AG04450 (cell line): ENCODE measurements at regions not wholly inside any gene's neighbourhood (a gene's known extent, or its start where the extent isn't known, plus 50 kb on each side); places are given as distances from the start of the nearest gene placed in this dataset.

ENCODE experiments used
- CTCF ChIA-PET: fragments of 300-600, 350-600 bp; formaldehyde crosslinking; extraction: SDS; loops from one replicate; lab custom pipeline; 2022; ENCODE audit warnings: antibody characterized with exemption, inconsistent platforms; lab: Charles Lee
- POLR2A ChIA-PET: fragments of 350-600 bp; formaldehyde crosslinking; extraction: SDS; loops from one replicate; lab custom pipeline; 2021; ENCODE audit warnings: antibody characterized with exemption, inconsistent platforms; lab: Yijun Ruan, JAX
- DNase-seq: peaks from one replicate; pipeline ENCODE4 v3.0.0-alpha.2; 2011; ENCODE audit warnings: low read depth, low spot score
- H3K27ac ChIP-seq: one replicate; pipeline ENCODE4 v1.5.1; 2012; ENCODE audit warnings: low read depth, low read length, control low read depth
- H3K27me3 ChIP-seq: one replicate; pipeline ENCODE4 v1.6.0; 2012; ENCODE audit warnings: low read length; ENCODE audit not compliant: control insufficient read depth, insufficient read depth
- H3K4me3 ChIP-seq: 2 replicates; pipeline ENCODE4 v1.5.1; 2011; ENCODE audit warnings: mild to moderate bottlenecking, low read depth, low read length, control low read depth
- H3K9me3 ChIP-seq: 2 replicates; pipeline ENCODE4 v1.5.1; 2012; ENCODE audit warnings: low read length; ENCODE audit not compliant: control insufficient read depth, insufficient read depth
- TF ChIP-seq, protein P1 (sequence below): IDR thresholded peaks from 2 replicates; pipeline ENCODE4 v1.5.1; 2011; ENCODE audit warnings: low read depth, low read length, control low read depth, inconsistent platforms

DNA sequence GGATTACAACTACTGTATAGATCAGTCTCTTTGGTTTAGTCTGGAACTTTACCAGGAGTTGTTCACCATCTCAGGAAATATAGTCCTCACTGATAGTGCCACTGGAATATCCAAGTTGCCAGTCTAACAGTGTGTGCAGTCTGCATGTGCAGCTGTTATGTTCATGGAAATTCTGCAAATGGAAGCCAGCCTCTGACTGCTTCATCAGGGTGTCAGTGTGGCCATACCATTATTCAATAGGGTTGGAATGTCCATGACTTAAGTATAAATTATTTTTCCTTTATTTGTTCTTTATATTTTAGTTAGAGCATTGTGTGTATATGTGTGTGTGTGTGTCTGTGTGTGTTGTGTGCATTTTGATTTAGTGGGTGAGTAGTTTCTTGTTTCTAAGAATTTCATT lies 51.8 kb downstream of the C11orf96 start:
- CTCF ChIA-PET: no interaction called here
- Histone ChIP-seq H3K4me3 (no peak overlapping the region), H3K27me3 (peaks cover 12% of the 10 kb centered on the region), H3K27ac (no peak overlapping the region), H3K9me3 (no peaks in the 10 kb centered on the region)
- TF ChIP-seq, protein P1, sequence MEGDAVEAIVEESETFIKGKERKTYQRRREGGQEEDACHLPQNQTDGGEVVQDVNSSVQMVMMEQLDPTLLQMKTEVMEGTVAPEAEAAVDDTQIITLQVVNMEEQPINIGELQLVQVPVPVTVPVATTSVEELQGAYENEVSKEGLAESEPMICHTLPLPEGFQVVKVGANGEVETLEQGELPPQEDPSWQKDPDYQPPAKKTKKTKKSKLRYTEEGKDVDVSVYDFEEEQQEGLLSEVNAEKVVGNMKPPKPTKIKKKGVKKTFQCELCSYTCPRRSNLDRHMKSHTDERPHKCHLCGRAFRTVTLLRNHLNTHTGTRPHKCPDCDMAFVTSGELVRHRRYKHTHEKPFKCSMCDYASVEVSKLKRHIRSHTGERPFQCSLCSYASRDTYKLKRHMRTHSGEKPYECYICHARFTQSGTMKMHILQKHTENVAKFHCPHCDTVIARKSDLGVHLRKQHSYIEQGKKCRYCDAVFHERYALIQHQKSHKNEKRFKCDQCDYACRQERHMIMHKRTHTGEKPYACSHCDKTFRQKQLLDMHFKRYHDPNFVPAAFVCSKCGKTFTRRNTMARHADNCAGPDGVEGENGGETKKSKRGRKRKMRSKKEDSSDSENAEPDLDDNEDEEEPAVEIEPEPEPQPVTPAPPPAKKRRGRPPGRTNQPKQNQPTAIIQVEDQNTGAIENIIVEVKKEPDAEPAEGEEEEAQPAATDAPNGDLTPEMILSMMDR: no peak
- no peak for DNase-seq
- POLR2A ChIA-PET: no interaction called here

- DNase-seq: no peak
- TF ChIP-seq, protein P1: no peak
- Histone ChIP-seq H3K27ac (no peak overlapping the region), H3K4me3 (no peak overlapping the region), H3K9me3 (no peaks in the 10 kb centered on the region), H3K27me3 (peaks cover 15% of the 10 kb centered on the region)
- POLR2A ChIA-PET: no interaction called here
- CTCF ChIA-PET: no interaction called here
Observed at GRCh38 chr11:43996318-43996717, 51.5 kb upstream of the ACCSL start.

DNA sequence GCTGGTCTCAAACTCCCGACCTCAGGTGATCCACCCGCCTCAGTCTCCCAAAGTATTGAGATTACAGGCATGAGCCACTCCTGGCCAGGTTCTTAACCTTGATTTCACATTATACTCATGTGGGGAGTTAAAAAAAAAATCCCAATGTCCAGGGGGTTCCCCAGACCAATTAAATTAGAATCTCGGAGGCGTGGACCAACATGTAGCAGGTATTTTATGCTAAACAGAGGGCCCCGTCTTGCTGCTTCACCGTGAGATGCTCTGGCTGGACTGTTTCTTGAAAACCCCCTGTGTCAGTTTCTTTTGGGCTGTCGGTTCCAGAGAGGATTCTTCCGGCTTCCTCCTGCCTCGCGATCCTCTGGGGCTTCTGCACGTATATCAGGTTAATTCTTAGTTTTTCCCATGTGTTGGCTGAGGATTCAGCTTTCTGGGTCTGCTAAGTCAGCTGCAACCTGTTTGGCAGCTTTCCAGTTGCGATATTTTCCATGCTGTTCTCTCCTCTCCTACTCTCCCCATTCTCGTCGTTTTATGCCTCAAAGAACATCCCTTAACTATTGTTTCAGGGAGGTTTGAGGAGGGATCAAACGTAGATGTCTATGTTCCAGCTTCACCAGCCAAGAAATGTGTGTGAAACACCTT lies 50.6 kb upstream of the ACCSL start:
- H3K9me3 ChIP-seq: no peaks in the 10 kb centered on the region
- no peak overlapping the region for H3K27ac ChIP-seq
- no peak for DNase-seq
- ChIA-PET CTCF (interaction anchor here (0.6 kb wide), 1 partner anchor 9 kb away, joined by 3 read pairs; no protein-coding TSS in a partner anchor), POLR2A (no interaction called here)
- H3K27me3 ChIP-seq: peaks cover 17% of the 10 kb centered on the region
- TF ChIP-seq, protein P1: no peak
- no peak overlapping the region for H3K4me3 ChIP-seq
